HCT116 (cell line): ENCODE measurements at regions not wholly inside any gene's neighbourhood (a gene's known extent, or its start where the extent isn't known, plus 50 kb on each side); places are given as distances from the start of the nearest gene placed in this dataset.

Source experiments
- CEBPB ChIP-seq: IDR thresholded peaks from 2 replicates; pipeline ENCODE4 v1.6.1; 2012; ENCODE audit warnings: low read depth
- EZH2 ChIP-seq: fragments of 200-600 bp; sonication (generic); IDR thresholded peaks from 2 replicates; pipeline ENCODE4 v1.6.1; 2017; ENCODE audit warnings: antibody characterized with exemption, mixed run types
- POLR2A ChIP-seq: IDR thresholded peaks from 2 replicates; pipeline ENCODE4 v1.7.0; 2011; ENCODE audit warnings: borderline replicate concordance; ENCODE audit not compliant: insufficient read depth, insufficient read length; ENCODE audit errors: extremely low read depth
- POLR2AphosphoS5 ChIP-seq: IDR thresholded peaks from 2 replicates; pipeline ENCODE4 v1.6.1; 2011; ENCODE audit warnings: mild to moderate bottlenecking, low read depth, low read length, moderate library complexity
- SIN3A ChIP-seq: IDR thresholded peaks from 2 replicates; pipeline ENCODE4 v1.6.1; 2012; ENCODE audit warnings: low read depth
- SP1 ChIP-seq: IDR thresholded peaks from 2 replicates; pipeline ENCODE4 v1.6.1; 2012; ENCODE audit warnings: low read depth
- TCF7L2 ChIP-seq: IDR thresholded peaks from 2 replicates; pipeline ENCODE4 v1.7.0; 2011; ENCODE audit warnings: borderline replicate concordance, inconsistent platforms; ENCODE audit not compliant: insufficient read depth, insufficient read length; ENCODE audit errors: extremely low read depth
- YY1 ChIP-seq: IDR thresholded peaks from 2 replicates; pipeline ENCODE4 v1.6.1; 2011; ENCODE audit warnings: low read length, low read depth, moderate library complexity, mild to moderate bottlenecking; ENCODE audit not compliant: insufficient replicate concordance; ENCODE audit errors: extremely low read depth
- ZFX ChIP-seq: fragments of 450-650 bp; IDR thresholded peaks from 2 replicates; pipeline ENCODE4 v1.6.1; 2017
- TF ChIP-seq, protein P1 (sequence below), 3 experiments: fragments of 200-600 bp in 1 of 3; sonication (generic) in 1 of 3; IDR thresholded peaks in 2 of 3; conservative IDR thresholded peaks in 1 of 3; 2 replicates each; pipeline ENCODE4 v1.5.1; 2012 to 2017; ENCODE audit warnings: low read depth in 2 of 3, low read length in 2 of 3, antibody characterized with exemption in 1 of 3, borderline replicate concordance in 1 of 3, control low read depth in 1 of 3, mild to moderate bottlenecking in 1 of 3, mixed read lengths in 1 of 3, mixed run types in 1 of 3, moderate library complexity in 1 of 3; ENCODE audit not compliant: insufficient read depth in 1 of 3
- TF ChIP-seq, protein P2 (sequence below): IDR thresholded peaks from 2 replicates; pipeline ENCODE4 v1.6.1; 2012

DNA sequence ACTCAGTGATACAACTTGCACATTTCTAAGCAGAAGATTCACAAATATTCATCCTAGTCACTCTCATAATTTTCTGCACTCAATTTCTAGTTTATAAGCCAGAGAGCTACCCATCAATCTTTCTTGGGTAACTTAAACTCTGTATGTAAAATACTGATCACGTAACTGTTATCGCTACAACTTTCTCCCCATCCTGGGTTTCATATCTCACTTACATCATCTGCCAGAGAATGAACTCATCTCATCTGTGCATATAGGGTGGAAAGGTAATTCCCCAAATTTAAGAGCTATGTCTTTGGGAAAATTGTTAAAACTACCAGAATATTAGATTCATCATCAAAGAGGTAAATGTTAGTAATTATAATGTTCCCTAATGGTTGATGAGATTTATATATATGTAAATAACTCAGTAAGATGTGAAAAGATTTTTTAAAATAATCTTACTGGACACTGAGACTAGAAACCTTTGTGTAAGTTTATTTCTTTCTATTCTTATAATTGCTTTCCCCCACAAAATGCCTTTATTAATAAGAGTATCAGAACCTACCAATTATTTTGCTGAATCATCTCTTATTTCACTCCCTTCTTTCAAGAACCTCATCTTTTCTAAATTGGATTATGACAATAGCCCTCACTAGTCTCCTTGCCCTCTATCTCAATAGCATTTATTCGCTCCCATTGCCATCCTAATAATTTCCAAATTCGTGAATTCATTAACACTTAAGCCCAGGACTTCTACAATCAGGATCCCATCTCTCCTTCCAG, 729.0 kb downstream of the EPHA4 start:
- TF ChIP-seq, protein P1, sequence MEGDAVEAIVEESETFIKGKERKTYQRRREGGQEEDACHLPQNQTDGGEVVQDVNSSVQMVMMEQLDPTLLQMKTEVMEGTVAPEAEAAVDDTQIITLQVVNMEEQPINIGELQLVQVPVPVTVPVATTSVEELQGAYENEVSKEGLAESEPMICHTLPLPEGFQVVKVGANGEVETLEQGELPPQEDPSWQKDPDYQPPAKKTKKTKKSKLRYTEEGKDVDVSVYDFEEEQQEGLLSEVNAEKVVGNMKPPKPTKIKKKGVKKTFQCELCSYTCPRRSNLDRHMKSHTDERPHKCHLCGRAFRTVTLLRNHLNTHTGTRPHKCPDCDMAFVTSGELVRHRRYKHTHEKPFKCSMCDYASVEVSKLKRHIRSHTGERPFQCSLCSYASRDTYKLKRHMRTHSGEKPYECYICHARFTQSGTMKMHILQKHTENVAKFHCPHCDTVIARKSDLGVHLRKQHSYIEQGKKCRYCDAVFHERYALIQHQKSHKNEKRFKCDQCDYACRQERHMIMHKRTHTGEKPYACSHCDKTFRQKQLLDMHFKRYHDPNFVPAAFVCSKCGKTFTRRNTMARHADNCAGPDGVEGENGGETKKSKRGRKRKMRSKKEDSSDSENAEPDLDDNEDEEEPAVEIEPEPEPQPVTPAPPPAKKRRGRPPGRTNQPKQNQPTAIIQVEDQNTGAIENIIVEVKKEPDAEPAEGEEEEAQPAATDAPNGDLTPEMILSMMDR (IDR thresholded peaks at IDR 0.05 in 2 of 3, conservative IDR thresholded peaks at IDR 0.05 in 1 of 3; ENCODE audit: borderline replicate concordance in 1 of 3, insufficient read depth in 1 of 3, low read depth in 2 of 3, low read length in 2 of 3): no peak
- TF ChIP-seq POLR2A: no peak
- no peak for TF ChIP-seq TCF7L2
- TF ChIP-seq EZH2: no peak
- TF ChIP-seq, protein P2, sequence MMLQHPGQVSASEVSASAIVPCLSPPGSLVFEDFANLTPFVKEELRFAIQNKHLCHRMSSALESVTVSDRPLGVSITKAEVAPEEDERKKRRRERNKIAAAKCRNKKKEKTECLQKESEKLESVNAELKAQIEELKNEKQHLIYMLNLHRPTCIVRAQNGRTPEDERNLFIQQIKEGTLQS: no peak
- TF ChIP-seq SIN3A: no peak
- TF ChIP-seq YY1: no peak
- no peak for TF ChIP-seq POLR2AphosphoS5
- TF ChIP-seq ZFX: no peak
- TF ChIP-seq CEBPB: no peak
- no peak for TF ChIP-seq SP1
